Suprapubic skin (tissue), 3 donors: ENCODE measurements at regions not wholly inside any gene's neighbourhood (a gene's known extent, or its start where the extent isn't known, plus 50 kb on each side); places are given as distances from the start of the nearest gene placed in this dataset.

Experiments used
- CTCF ChIP-seq, 2 donors: fragments of 200-600 bp in 1 of 2; fragments of 450-650 bp in 1 of 2; sonication (generic) in 1 of 2; IDR thresholded peaks; one replicate each; pipeline ENCODE4 v1.5.1; 2016 to 2019; ENCODE audit warnings: antibody characterized with exemption in 2 of 2, mild to moderate bottlenecking in 1 of 2, moderate library complexity in 1 of 2
- POLR2A ChIP-seq, 2 donors: fragments of 450-650 bp; IDR thresholded peaks; one replicate each; pipeline ENCODE4 v1.6.1; 2017; ENCODE audit warnings: antibody characterized with exemption in 2 of 2, mild to moderate bottlenecking in 2 of 2, moderate library complexity in 2 of 2

GRCh38 chr7:88452646-88453045 is 146.0 kb upstream of the STEAP4 start:
- TF ChIP-seq CTCF (IDR thresholded peaks at IDR 0.05) (no peak), POLR2A (IDR thresholded peaks at IDR 0.05) (no peak)
